ENCODE measurements at regions not wholly inside any gene's neighbourhood (a gene's known extent, or its start where the extent isn't known, plus 50 kb on each side); places are given as distances from the start of the nearest gene placed in this dataset.

GRCh38 chr9:109870365-109870764 lies 90.4 kb downstream of the PALM2AKAP2 start:
- TF ChIP-seq TARDBP (IDR thresholded peaks at IDR 0.05) = no peak
- TF ChIP-seq FOXM1 (IDR thresholded peaks at IDR 0.05; ENCODE audit: borderline replicate concordance) = no peak
- TF ChIP-seq PKNOX1 (IDR thresholded peaks at IDR 0.05) = no peak
- no peak for TF ChIP-seq HDGF (IDR thresholded peaks at IDR 0.05; ENCODE audit: borderline replicate concordance)
- no peak for TF ChIP-seq FOXA1 (IDR thresholded peaks at IDR 0.05)
- TF ChIP-seq FOXK2 (IDR thresholded peaks at IDR 0.05) = no peak
- no peak for TF ChIP-seq ARNT (IDR thresholded peaks at IDR 0.05)
